Osteocyte (in vitro differentiated cells): ENCODE measurements at regions not wholly inside any gene's neighbourhood (a gene's known extent, or its start where the extent isn't known, plus 50 kb on each side); places are given as distances from the start of the nearest gene placed in this dataset.

Experiments used
- DNase-seq: peaks from one replicate; pipeline ENCODE4 v3.0.0; 2021; ENCODE audit warnings: mixed read lengths; ENCODE audit not compliant: unreplicated experiment; ENCODE audit errors: extremely low spot score
- H3K27ac Mint-ChIP-seq: one replicate; pipeline ENCODE4 v1.8.0; 2021; ENCODE audit warnings: mild to moderate bottlenecking, mixed read lengths; ENCODE audit not compliant: unreplicated experiment
- H3K27me3 Mint-ChIP-seq: one replicate; pipeline ENCODE4 v1.8.0; 2021; ENCODE audit warnings: mixed read lengths; ENCODE audit not compliant: unreplicated experiment
- H3K36me3 Mint-ChIP-seq: one replicate; pipeline ENCODE4 v1.8.0; 2021; ENCODE audit warnings: mixed read lengths; ENCODE audit not compliant: unreplicated experiment
- H3K4me1 Mint-ChIP-seq: one replicate; pipeline ENCODE4 v1.8.0; 2021; ENCODE audit warnings: mixed read lengths; ENCODE audit not compliant: unreplicated experiment
- H3K4me3 Mint-ChIP-seq: one replicate; pipeline ENCODE4 v1.8.0; 2021; ENCODE audit warnings: mild to moderate bottlenecking, moderate library complexity, mixed read lengths; ENCODE audit not compliant: unreplicated experiment
- H3K9me3 Mint-ChIP-seq: one replicate; pipeline ENCODE4 v1.8.0; 2021; ENCODE audit warnings: mixed read lengths; ENCODE audit not compliant: unreplicated experiment
- CTCF ChIP-seq: fragments of 200-600 bp; sonication (generic); IDR thresholded peaks from 2 replicates; pipeline ENCODE4 v1.5.0; 2021; ENCODE audit warnings: antibody characterized with exemption, mild to moderate bottlenecking, moderate library complexity

- no peak for TF ChIP-seq CTCF
- no peak for DNase-seq
- Mint-ChIP-seq H3K27ac (no peak overlapping the region), H3K36me3 (no peaks in the 10 kb centered on the region), H3K4me3 (no peak overlapping the region), H3K4me1 (no peaks in the 10 kb centered on the region), H3K27me3 (peaks cover 51% of the 10 kb centered on the region), H3K9me3 (peaks cover 7% of the 10 kb centered on the region)
Measured at GRCh38 chr20:48387675-48388074, 440.1 kb downstream of the PREX1 start.

- Mint-ChIP-seq H3K27ac (no peak overlapping the region), H3K9me3 (no peaks in the 10 kb centered on the region), H3K36me3 (no peaks in the 10 kb centered on the region), H3K4me3 (no peak overlapping the region), H3K4me1 (no peaks in the 10 kb centered on the region), H3K27me3 (peaks cover 52% of the 10 kb centered on the region)
- TF ChIP-seq CTCF: no peak
- no peak for DNase-seq
Measured at GRCh38 chr20:48385527-48385926, 442.3 kb downstream of the PREX1 start.

DNA sequence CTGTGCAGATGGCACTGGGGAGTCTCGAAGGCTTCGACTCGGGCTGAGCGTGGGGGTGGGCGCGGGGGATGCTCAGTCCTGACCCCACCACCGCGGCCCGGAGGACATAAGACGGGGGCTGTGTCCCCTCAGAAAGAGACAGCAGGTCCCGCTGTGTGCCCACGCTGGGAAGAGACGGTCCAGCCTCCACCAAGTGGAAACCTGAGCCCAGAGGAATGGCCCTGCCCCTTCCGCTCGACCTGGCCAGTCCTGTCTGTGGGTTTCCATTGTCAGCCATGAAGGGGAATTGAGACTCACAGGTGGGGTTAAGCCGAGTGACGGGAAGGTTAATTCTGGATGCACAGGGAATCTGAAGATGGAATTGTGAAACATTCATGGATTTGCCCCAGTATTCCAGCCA is 442.7 kb downstream of the PREX1 start:
- no peaks in the 10 kb centered on the region for H3K4me1 Mint-ChIP-seq
- no peaks in the 10 kb centered on the region for H3K36me3 Mint-ChIP-seq
- H3K9me3 Mint-ChIP-seq: no peaks in the 10 kb centered on the region
- DNase-seq: no peak
- H3K27me3 Mint-ChIP-seq: peaks cover 51% of the 10 kb centered on the region
- no peak overlapping the region for H3K4me3 Mint-ChIP-seq
- no peak for TF ChIP-seq CTCF
- H3K27ac Mint-ChIP-seq: no peak overlapping the region

GRCh38 chr20:48384147-48384818 is 443.5 kb downstream of the PREX1 start:
- TF ChIP-seq CTCF: no peak
- DNase-seq: no peak
- H3K27ac Mint-ChIP-seq: no peak overlapping the region
- no peaks in the 10 kb centered on the region for H3K9me3 Mint-ChIP-seq
- no peaks in the 10 kb centered on the region for H3K36me3 Mint-ChIP-seq
- no peak overlapping the region for H3K4me3 Mint-ChIP-seq
- no peaks in the 10 kb centered on the region for H3K4me1 Mint-ChIP-seq
- peaks cover 45% of the 10 kb centered on the region for H3K27me3 Mint-ChIP-seq

DNA sequence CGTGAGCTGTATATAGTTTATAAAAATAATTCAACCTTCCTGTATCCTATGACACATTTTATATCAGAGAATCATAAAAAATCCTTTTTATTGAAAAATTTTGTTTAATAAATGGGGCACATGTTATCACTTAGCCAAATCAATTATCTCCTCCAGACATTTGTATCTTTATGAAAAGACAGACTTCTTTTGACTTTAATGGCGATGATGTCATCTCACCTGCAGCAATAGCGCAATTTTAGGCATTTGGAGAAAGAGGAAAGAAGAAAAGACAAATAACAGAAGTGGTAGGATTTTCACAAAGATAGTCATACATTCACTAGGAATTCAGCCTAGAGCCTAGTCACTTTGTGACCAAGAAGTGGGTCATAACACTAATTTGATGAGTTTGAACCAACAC is 444.5 kb downstream of the PREX1 start:
- H3K27ac Mint-ChIP-seq: no peak overlapping the region
- no peak for TF ChIP-seq CTCF

More for the DNA sequence above, 444.5 kb downstream of the PREX1 start:
- H3K4me1 Mint-ChIP-seq: no peaks in the 10 kb centered on the region
- no peak overlapping the region for H3K4me3 Mint-ChIP-seq
- H3K36me3 Mint-ChIP-seq: no peaks in the 10 kb centered on the region
- no peaks in the 10 kb centered on the region for H3K9me3 Mint-ChIP-seq
- H3K27me3 Mint-ChIP-seq: peaks cover 39% of the 10 kb centered on the region
- DNase-seq: no peak
